HepG2 (cell line): ENCODE measurements at regions not wholly inside any gene's neighbourhood (a gene's known extent, or its start where the extent isn't known, plus 50 kb on each side); places are given as distances from the start of the nearest gene placed in this dataset.

Experiments
- EEA1 ChIP-seq: sonication (generic); formaldehyde crosslinking; IDR thresholded peaks from 2 replicates; pipeline ENCODE4 v1.5.1; 2020; ENCODE audit warnings: mild to moderate bottlenecking, missing genetic modification reagents, borderline replicate concordance
- FOXP1 ChIP-seq, 2 experiments: fragments of 450-650 bp in 1 of 2; IDR thresholded peaks; 2 replicates each; pipeline ENCODE4 v1.6.1; 2017 to 2018; ENCODE audit warnings: antibody characterized with exemption in 1 of 2
- HNF4G ChIP-seq, 2 experiments: sonication (generic) in 1 of 2; formaldehyde crosslinking in 1 of 2; IDR thresholded peaks; 2 replicates each; pipeline versions ENCODE4 v1.4.0 to v1.6.1; 2011 to 2020; ENCODE audit warnings: borderline replicate concordance in 2 of 2, low read depth in 2 of 2, mild to moderate bottlenecking in 2 of 2, low read length in 1 of 2, missing genetic modification reagents in 1 of 2, moderate library complexity in 1 of 2
- JUNB ChIP-seq: sonication (generic); formaldehyde crosslinking; IDR thresholded peaks from 2 replicates; pipeline ENCODE4 v1.8.0; 2022; ENCODE audit warnings: missing genetic modification reagents, mild to moderate bottlenecking, borderline replicate concordance
- SOX6 ChIP-seq, 2 experiments: fragments of 450-650 bp in 1 of 2; sonication (generic) in 1 of 2; formaldehyde crosslinking in 1 of 2; IDR thresholded peaks; 2 replicates each; pipeline versions ENCODE4 v1.4.0 to v1.6.1; 2017 to 2020; ENCODE audit warnings: antibody characterized with exemption in 1 of 2, mild to moderate bottlenecking in 1 of 2, missing genetic modification reagents in 1 of 2
- ZNF431 ChIP-seq: sonication (generic); formaldehyde crosslinking; IDR thresholded peaks from 2 replicates; pipeline ENCODE4 v1.9.0; 2022; ENCODE audit warnings: missing genetic modification reagents, low read depth, mild to moderate bottlenecking, borderline replicate concordance
- TF ChIP-seq, protein P1 (sequence below): IDR thresholded peaks from 2 replicates; pipeline ENCODE4 v1.6.1; 2016; ENCODE audit warnings: low read depth
- TF ChIP-seq, protein P2 (sequence below), 2 experiments: fragments of 450-650 bp in 1 of 2; sonication (generic) in 1 of 2; formaldehyde crosslinking in 1 of 2; IDR thresholded peaks; 2 replicates each; pipeline versions ENCODE4 v1.6.1 to v1.8.0; 2016 to 2022; ENCODE audit warnings: antibody characterized with exemption in 1 of 2, mild to moderate bottlenecking in 1 of 2, missing genetic modification reagents in 1 of 2
- TF ChIP-seq, protein P3 (sequence below): sonication (generic); formaldehyde crosslinking; IDR thresholded peaks from 2 replicates; pipeline ENCODE4 v1.8.0; 2022; ENCODE audit warnings: mild to moderate bottlenecking, missing genetic modification reagents, moderate library complexity
- TF ChIP-seq, protein P4 (sequence below): sonication (generic); formaldehyde crosslinking; IDR thresholded peaks from 2 replicates; pipeline ENCODE4 v1.4.0; 2020; ENCODE audit warnings: missing genetic modification reagents

DNA sequence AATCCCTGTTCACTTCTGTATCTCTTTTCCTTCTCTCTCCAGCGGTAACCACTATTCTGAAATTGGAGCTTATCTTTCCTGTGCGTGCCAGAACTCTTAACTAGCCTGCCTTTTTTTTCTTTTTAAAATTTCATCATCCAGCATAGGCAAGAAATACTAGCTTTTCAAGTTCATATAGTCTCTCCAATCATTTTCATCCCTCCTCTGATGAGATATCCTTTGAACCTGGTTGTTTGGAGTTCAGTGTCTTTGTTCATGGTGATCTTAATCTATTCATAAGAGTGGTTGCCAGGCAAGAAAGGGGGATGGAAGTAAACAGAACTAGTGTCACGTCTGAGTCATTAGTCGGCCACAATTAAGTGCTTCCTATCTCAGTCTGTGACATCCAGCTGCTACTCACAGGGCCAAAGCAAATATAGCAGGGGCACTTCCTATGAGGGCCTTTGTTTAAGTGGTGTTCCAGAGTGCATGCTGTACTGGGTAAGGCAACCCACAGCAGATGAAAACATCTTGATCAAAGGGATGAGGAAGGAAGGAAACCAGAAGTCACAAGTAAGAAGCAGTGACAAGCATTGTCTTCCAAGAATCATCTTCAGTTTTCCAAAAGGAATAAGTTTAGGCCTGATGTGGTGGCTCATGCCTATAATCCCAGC is 56.4 kb upstream of the XIAP start (continued):
- TF ChIP-seq HNF4G (IDR thresholded peaks at IDR 0.05; ENCODE audit: borderline replicate concordance, low read depth, low read length) (0 out of 2 replicates have a peak, but pooled peaks have one; percentile 27), HNF4G (CRISPR knock-in tag; IDR thresholded peaks at IDR 0.05; ENCODE audit: borderline replicate concordance, low read depth) (no peak), FOXP1 (IDR thresholded peaks at IDR 0.05) (peak; percentile 63), FOXP1 (CRISPR knock-in tag; IDR thresholded peaks at IDR 0.05) (peak; percentile 93), JUNB (CRISPR knock-in tag) (peak; percentile 73), ZNF431 (CRISPR knock-in tag) (no peak), SOX6 (IDR thresholded peaks at IDR 0.05) (no peak), SOX6 (CRISPR knock-in tag; IDR thresholded peaks at IDR 0.05) (peak; percentile 98), EEA1 (CRISPR knock-in tag) (no peak)
- TF ChIP-seq, protein P1, sequence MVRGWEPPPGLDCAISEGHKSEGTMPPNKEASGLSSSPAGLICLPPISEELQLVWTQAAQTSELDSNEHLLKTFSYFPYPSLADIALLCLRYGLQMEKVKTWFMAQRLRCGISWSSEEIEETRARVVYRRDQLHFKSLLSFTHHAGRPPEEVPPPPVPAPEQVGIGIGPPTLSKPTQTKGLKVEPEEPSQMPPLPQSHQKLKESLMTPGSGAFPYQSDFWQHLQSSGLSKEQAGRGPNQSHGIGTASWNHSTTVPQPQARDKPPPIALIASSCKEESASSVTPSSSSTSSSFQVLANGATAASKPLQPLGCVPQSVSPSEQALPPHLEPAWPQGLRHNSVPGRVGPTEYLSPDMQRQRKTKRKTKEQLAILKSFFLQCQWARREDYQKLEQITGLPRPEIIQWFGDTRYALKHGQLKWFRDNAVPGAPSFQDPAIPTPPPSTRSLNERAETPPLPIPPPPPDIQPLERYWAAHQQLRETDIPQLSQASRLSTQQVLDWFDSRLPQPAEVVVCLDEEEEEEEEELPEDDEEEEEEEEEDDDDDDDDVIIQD (CRISPR knock-in tag): peak; percentile 62
- TF ChIP-seq, protein P2, sequence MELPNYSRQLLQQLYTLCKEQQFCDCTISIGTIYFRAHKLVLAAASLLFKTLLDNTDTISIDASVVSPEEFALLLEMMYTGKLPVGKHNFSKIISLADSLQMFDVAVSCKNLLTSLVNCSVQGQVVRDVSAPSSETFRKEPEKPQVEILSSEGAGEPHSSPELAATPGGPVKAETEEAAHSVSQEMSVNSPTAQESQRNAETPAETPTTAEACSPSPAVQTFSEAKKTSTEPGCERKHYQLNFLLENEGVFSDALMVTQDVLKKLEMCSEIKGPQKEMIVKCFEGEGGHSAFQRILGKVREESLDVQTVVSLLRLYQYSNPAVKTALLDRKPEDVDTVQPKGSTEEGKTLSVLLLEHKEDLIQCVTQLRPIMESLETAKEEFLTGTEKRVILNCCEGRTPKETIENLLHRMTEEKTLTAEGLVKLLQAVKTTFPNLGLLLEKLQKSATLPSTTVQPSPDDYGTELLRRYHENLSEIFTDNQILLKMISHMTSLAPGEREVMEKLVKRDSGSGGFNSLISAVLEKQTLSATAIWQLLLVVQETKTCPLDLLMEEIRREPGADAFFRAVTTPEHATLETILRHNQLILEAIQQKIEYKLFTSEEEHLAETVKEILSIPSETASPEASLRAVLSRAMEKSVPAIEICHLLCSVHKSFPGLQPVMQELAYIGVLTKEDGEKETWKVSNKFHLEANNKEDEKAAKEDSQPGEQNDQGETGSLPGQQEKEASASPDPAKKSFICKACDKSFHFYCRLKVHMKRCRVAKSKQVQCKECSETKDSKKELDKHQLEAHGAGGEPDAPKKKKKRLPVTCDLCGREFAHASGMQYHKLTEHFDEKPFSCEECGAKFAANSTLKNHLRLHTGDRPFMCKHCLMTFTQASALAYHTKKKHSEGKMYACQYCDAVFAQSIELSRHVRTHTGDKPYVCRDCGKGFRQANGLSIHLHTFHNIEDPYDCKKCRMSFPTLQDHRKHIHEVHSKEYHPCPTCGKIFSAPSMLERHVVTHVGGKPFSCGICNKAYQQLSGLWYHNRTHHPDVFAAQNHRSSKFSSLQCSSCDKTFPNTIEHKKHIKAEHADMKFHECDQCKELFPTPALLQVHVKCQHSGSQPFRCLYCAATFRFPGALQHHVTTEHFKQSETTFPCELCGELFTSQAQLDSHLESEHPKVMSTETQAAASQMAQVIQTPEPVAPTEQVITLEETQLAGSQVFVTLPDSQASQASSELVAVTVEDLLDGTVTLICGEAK (IDR thresholded peaks at IDR 0.05): no peak
- TF ChIP-seq, protein P2 (CRISPR knock-in tag; IDR thresholded peaks at IDR 0.05): no peak
- TF ChIP-seq, protein P3, sequence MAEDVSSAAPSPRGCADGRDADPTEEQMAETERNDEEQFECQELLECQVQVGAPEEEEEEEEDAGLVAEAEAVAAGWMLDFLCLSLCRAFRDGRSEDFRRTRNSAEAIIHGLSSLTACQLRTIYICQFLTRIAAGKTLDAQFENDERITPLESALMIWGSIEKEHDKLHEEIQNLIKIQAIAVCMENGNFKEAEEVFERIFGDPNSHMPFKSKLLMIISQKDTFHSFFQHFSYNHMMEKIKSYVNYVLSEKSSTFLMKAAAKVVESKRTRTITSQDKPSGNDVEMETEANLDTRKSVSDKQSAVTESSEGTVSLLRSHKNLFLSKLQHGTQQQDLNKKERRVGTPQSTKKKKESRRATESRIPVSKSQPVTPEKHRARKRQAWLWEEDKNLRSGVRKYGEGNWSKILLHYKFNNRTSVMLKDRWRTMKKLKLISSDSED (CRISPR knock-in tag): no peak
- TF ChIP-seq, protein P4, sequence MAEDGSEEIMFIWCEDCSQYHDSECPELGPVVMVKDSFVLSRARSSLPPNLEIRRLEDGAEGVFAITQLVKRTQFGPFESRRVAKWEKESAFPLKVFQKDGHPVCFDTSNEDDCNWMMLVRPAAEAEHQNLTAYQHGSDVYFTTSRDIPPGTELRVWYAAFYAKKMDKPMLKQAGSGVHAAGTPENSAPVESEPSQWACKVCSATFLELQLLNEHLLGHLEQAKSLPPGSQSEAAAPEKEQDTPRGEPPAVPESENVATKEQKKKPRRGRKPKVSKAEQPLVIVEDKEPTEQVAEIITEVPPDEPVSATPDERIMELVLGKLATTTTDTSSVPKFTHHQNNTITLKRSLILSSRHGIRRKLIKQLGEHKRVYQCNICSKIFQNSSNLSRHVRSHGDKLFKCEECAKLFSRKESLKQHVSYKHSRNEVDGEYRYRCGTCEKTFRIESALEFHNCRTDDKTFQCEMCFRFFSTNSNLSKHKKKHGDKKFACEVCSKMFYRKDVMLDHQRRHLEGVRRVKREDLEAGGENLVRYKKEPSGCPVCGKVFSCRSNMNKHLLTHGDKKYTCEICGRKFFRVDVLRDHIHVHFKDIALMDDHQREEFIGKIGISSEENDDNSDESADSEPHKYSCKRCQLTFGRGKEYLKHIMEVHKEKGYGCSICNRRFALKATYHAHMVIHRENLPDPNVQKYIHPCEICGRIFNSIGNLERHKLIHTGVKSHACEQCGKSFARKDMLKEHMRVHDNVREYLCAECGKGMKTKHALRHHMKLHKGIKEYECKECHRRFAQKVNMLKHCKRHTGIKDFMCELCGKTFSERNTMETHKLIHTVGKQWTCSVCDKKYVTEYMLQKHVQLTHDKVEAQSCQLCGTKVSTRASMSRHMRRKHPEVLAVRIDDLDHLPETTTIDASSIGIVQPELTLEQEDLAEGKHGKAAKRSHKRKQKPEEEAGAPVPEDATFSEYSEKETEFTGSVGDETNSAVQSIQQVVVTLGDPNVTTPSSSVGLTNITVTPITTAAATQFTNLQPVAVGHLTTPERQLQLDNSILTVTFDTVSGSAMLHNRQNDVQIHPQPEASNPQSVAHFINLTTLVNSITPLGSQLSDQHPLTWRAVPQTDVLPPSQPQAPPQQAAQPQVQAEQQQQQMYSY (CRISPR knock-in tag): no peak
